GM23338 (cell line): ENCODE measurements at regions not wholly inside any gene's neighbourhood (a gene's known extent, or its start where the extent isn't known, plus 50 kb on each side); places are given as distances from the start of the nearest gene placed in this dataset.

Source experiments
- ATAC-seq: fragments of 200-7000 bp; cut with Tn5 transposase; 3 replicates; pipeline ENCODE4 v1.9.1; 2020
- DNase-seq: peaks from one replicate; pipeline ENCODE4 v3.0.0-alpha.2; 2015; ENCODE audit warnings: low spot score
- H2AFZ ChIP-seq: fragments of 200-600 bp; sonication (generic); 2 replicates; pipeline ENCODE4 v1.8.0; 2016; ENCODE audit warnings: antibody characterized with exemption, mild to moderate bottlenecking, moderate library complexity
- H3F3A ChIP-seq: fragments of 200-600 bp; sonication (generic); replicated peaks from 2 replicates; pipeline ENCODE4 v1.8.0; 2017; ENCODE audit warnings: antibody characterized with exemption, mixed run types, low read depth
- H3K27ac ChIP-seq: fragments of 200-600 bp; sonication (generic); 2 replicates; pipeline ENCODE4 v1.6.1; 2016; ENCODE audit warnings: low read depth
- H3K27me3 ChIP-seq: fragments of 200-600 bp; sonication (generic); 2 replicates; pipeline ENCODE4 v1.8.0; 2016; ENCODE audit warnings: mild to moderate bottlenecking, mixed run types, moderate library complexity; ENCODE audit not compliant: insufficient read depth
- H3K36me3 ChIP-seq: fragments of 200-600 bp; sonication (generic); 2 replicates; pipeline ENCODE4 v1.8.0; 2016; ENCODE audit warnings: mild to moderate bottlenecking; ENCODE audit not compliant: insufficient read depth
- H3K4me1 ChIP-seq: fragments of 200-600 bp; sonication (generic); 2 replicates; pipeline ENCODE4 v1.8.0; 2016; ENCODE audit warnings: mild to moderate bottlenecking, moderate library complexity; ENCODE audit not compliant: insufficient read depth
- H3K4me2 ChIP-seq: fragments of 200-600 bp; sonication (generic); 2 replicates; pipeline ENCODE4 v1.7.1; 2017; ENCODE audit warnings: mixed run types
- H3K4me3 ChIP-seq: fragments of 200-600 bp; sonication (generic); 2 replicates; pipeline ENCODE4 v1.6.1; 2016; ENCODE audit warnings: mixed run types
- H3K79me2 ChIP-seq: fragments of 200-600 bp; sonication (generic); replicated peaks from 2 replicates; pipeline ENCODE4 v1.8.0; 2017; ENCODE audit warnings: mild to moderate bottlenecking; ENCODE audit not compliant: insufficient read depth
- H3K9me2 ChIP-seq: fragments of 200-600 bp; sonication (generic); 2 replicates; pipeline ENCODE4 v1.8.0; 2017; ENCODE audit not compliant: insufficient read depth
- H4K20me1 ChIP-seq: fragments of 200-600 bp; sonication (generic); replicated peaks from 2 replicates; pipeline ENCODE4 v1.8.0; 2017; ENCODE audit warnings: mild to moderate bottlenecking; ENCODE audit not compliant: insufficient read depth
- H3K27ac Mint-ChIP-seq: 2 replicates; pipeline ENCODE4 v1.8.0; 2020; ENCODE audit warnings: inconsistent platforms, mild to moderate bottlenecking, moderate library complexity, mixed read lengths
- H3K27me3 Mint-ChIP-seq: 3 replicates; pipeline ENCODE4 v1.8.0; 2022; ENCODE audit warnings: low read depth, mild to moderate bottlenecking, moderate library complexity, mixed read lengths, inconsistent platforms; ENCODE audit not compliant: insufficient read depth, poor library complexity
- H3K36me3 Mint-ChIP-seq: 3 replicates; pipeline ENCODE4 v1.8.0; 2021; ENCODE audit warnings: low read depth, mild to moderate bottlenecking, inconsistent platforms, moderate library complexity, mixed read lengths
- H3K4me1 Mint-ChIP-seq: 3 replicates; pipeline ENCODE4 v1.8.0; 2020; ENCODE audit warnings: mild to moderate bottlenecking, inconsistent platforms, mixed read lengths
- H3K4me3 Mint-ChIP-seq: 3 replicates; pipeline ENCODE4 v1.8.0; 2021; ENCODE audit warnings: moderate library complexity, mild to moderate bottlenecking, inconsistent platforms, mixed read lengths
- H3K9me3 Mint-ChIP-seq: 3 replicates; pipeline ENCODE4 v1.8.0; 2020; ENCODE audit warnings: moderate library complexity, mild to moderate bottlenecking, inconsistent platforms, mixed read lengths
- CREB1 ChIP-seq: fragments of 250-450 bp; sonication (Bioruptor Pico); IDR thresholded peaks from 2 replicates; pipeline ENCODE4 v1.5.0; 2020; ENCODE audit warnings: low read depth, mild to moderate bottlenecking, moderate library complexity
- EZH2 ChIP-seq: fragments of 200-600 bp; sonication (generic); IDR thresholded peaks from one replicate; pipeline ENCODE4 v1.8.0; 2017; ENCODE audit warnings: antibody characterized with exemption, mild to moderate bottlenecking, low read depth; ENCODE audit not compliant: unreplicated experiment
- EZH2phosphoT487 ChIP-seq: fragments of 200-600 bp; sonication (generic); IDR thresholded peaks from one replicate; pipeline ENCODE4 v1.8.1; 2018; ENCODE audit warnings: antibody characterized with exemption; ENCODE audit not compliant: unreplicated experiment
- NANOG ChIP-seq: IDR thresholded peaks from 2 replicates; pipeline ENCODE4 v1.6.1; 2016; ENCODE audit warnings: antibody characterized with exemption, borderline replicate concordance
- POLR2AphosphoS5 ChIP-seq: IDR thresholded peaks from 2 replicates; pipeline ENCODE4 v1.6.1; 2016; ENCODE audit warnings: antibody characterized with exemption, low read depth
- STAT1 ChIP-seq: IDR thresholded peaks from one replicate; pipeline ENCODE4 v1.6.1; 2016; ENCODE audit warnings: antibody characterized with exemption; ENCODE audit not compliant: unreplicated experiment
- ZNF114 ChIP-seq: fragments of 250-450 bp; sonication (Bioruptor Pico); IDR thresholded peaks from 2 replicates; pipeline ENCODE4 v1.5.0; 2020; ENCODE audit warnings: mild to moderate bottlenecking, moderate library complexity
- ZNF331 ChIP-seq: fragments of 250-450 bp; sonication (Bioruptor Pico); IDR thresholded peaks from 2 replicates; pipeline ENCODE4 v1.5.0; 2020; ENCODE audit warnings: low read depth, mild to moderate bottlenecking, moderate library complexity
- TF ChIP-seq, protein P1 (sequence below): IDR thresholded peaks from one replicate; pipeline ENCODE4 v1.6.1; 2018; ENCODE audit warnings: antibody characterized with exemption; ENCODE audit not compliant: unreplicated experiment
- TF ChIP-seq, protein P2 (sequence below), 2 experiments: fragments of 200-600 bp in 1 of 2; sonication (generic) in 1 of 2; conservative IDR thresholded peaks; 2 replicates each; pipeline versions ENCODE4 v1.5.1 to v1.6.1; 2016 to 2017; ENCODE audit warnings: antibody characterized with exemption in 2 of 2, low read depth in 2 of 2, mild to moderate bottlenecking in 2 of 2, moderate library complexity in 1 of 2
- TF ChIP-seq, protein P3 (sequence below): fragments of 250-450 bp; sonication (Bioruptor Pico); IDR thresholded peaks from 2 replicates; pipeline ENCODE4 v1.5.0; 2020; ENCODE audit warnings: mild to moderate bottlenecking, moderate library complexity

DNA sequence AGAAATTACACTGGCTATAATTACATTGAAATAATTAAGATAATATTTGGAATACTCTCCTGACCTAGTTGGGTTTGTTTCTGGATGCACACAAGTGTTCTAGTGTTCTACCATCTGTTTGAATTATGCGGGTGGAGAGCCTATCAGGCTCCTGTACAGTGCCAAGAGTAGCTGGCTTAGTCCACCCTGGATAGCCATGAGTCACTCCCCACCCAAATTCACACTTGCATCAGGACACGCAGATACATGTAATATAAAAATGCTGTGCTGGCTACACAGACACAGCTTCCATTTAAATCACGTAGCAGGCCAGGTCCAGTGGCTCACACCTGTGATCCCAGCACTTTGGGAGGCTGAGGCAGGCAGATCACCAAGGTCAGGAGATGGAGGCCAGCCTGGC lies 686.2 kb upstream of the SLC35B3 start:
- H3K27me3 ChIP-seq: no peaks in the 10 kb centered on the region
- H3K36me3 Mint-ChIP-seq: no peaks in the 10 kb centered on the region
- H3K27me3 Mint-ChIP-seq: peaks cover 2% of the 10 kb centered on the region
- H3K4me1 Mint-ChIP-seq: 0 out of 3 replicates have a peak, but pooled peaks cover under 1% of the 10 kb centered on the region
- H4K20me1 ChIP-seq: no peaks in the 10 kb centered on the region
- H2AFZ ChIP-seq: no peak overlapping the region
- H3K27ac Mint-ChIP-seq: no peak overlapping the region
- H3K79me2 ChIP-seq: no peaks in the 10 kb centered on the region
- ATAC-seq: no peak
- no peaks in the 10 kb centered on the region for H3K9me2 ChIP-seq
- no peaks in the 10 kb centered on the region; the same call in 2 of the 3 replicates for H3K9me3 Mint-ChIP-seq
- H3K4me2 ChIP-seq: no peak overlapping the region
- H3K4me3 ChIP-seq: no peak overlapping the region
- TF ChIP-seq NANOG: no peak
- no peak for DNase-seq
- no peaks in the 10 kb centered on the region for H3F3A ChIP-seq
- H3K36me3 ChIP-seq: no peaks in the 10 kb centered on the region
- no peak overlapping the region for H3K4me3 Mint-ChIP-seq
- no peak overlapping the region for H3K27ac ChIP-seq
- no peaks in the 10 kb centered on the region for H3K4me1 ChIP-seq

DNA sequence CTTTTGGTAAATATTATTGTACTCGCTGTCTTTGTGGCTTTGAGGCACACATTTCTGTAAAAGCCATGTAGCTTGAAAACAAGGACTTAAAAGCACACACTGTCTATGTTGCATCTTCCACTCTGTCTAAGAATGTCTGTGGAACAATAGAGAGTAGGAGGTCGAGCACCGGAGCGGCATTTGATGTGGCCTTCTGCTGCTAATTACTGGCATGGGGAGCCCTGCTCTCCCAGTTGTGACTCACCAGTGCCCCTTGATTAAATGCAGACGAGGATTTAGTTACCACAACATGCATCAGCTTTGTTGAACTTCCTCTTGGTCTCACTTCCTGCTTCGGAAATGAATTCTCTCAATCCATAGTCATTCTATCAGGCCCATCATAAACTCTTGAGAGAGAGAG lies 680.7 kb upstream of the SLC35B3 start:
- no peaks in the 10 kb centered on the region for H3F3A ChIP-seq
- no peaks in the 10 kb centered on the region; the same call in 2 of the 3 replicates for H3K9me3 Mint-ChIP-seq
- no peak for DNase-seq
- H3K4me2 ChIP-seq: no peak overlapping the region
- no peaks in the 10 kb centered on the region for H3K79me2 ChIP-seq
- no peak overlapping the region for H3K27ac ChIP-seq
- H3K4me3 Mint-ChIP-seq: no peak overlapping the region
- H3K4me3 ChIP-seq: no peak overlapping the region
- no peak for ATAC-seq
- 0 out of 2 replicates have a peak, but pooled peaks cover 3% of the 10 kb centered on the region for H3K9me2 ChIP-seq
- H3K27me3 ChIP-seq: no peaks in the 10 kb centered on the region
- peak overlapping the region; percentile 31; the same call in 1 of the 2 replicates for H3K27ac Mint-ChIP-seq
- peaks cover 15% of the 10 kb centered on the region for H3K4me1 Mint-ChIP-seq
- no peaks in the 10 kb centered on the region for H3K4me1 ChIP-seq
- H3K27me3 Mint-ChIP-seq: no peaks in the 10 kb centered on the region
- peak overlapping the region; percentile 20; the same call in 1 of the 2 replicates for H2AFZ ChIP-seq
- H3K36me3 Mint-ChIP-seq: no peaks in the 10 kb centered on the region
- H4K20me1 ChIP-seq: no peaks in the 10 kb centered on the region
- H3K36me3 ChIP-seq: no peaks in the 10 kb centered on the region
- TF ChIP-seq NANOG: no peak
- TF ChIP-seq STAT1: no peak
- no peak for TF ChIP-seq CREB1 (CRISPR knock-in tag)
- TF ChIP-seq, protein P1, sequence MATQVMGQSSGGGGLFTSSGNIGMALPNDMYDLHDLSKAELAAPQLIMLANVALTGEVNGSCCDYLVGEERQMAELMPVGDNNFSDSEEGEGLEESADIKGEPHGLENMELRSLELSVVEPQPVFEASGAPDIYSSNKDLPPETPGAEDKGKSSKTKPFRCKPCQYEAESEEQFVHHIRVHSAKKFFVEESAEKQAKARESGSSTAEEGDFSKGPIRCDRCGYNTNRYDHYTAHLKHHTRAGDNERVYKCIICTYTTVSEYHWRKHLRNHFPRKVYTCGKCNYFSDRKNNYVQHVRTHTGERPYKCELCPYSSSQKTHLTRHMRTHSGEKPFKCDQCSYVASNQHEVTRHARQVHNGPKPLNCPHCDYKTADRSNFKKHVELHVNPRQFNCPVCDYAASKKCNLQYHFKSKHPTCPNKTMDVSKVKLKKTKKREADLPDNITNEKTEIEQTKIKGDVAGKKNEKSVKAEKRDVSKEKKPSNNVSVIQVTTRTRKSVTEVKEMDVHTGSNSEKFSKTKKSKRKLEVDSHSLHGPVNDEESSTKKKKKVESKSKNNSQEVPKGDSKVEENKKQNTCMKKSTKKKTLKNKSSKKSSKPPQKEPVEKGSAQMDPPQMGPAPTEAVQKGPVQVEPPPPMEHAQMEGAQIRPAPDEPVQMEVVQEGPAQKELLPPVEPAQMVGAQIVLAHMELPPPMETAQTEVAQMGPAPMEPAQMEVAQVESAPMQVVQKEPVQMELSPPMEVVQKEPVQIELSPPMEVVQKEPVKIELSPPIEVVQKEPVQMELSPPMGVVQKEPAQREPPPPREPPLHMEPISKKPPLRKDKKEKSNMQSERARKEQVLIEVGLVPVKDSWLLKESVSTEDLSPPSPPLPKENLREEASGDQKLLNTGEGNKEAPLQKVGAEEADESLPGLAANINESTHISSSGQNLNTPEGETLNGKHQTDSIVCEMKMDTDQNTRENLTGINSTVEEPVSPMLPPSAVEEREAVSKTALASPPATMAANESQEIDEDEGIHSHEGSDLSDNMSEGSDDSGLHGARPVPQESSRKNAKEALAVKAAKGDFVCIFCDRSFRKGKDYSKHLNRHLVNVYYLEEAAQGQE: no peak
- TF ChIP-seq ZNF114 (CRISPR knock-in tag): no peak
- TF ChIP-seq ZNF331: no peak
- TF ChIP-seq, protein P2, sequence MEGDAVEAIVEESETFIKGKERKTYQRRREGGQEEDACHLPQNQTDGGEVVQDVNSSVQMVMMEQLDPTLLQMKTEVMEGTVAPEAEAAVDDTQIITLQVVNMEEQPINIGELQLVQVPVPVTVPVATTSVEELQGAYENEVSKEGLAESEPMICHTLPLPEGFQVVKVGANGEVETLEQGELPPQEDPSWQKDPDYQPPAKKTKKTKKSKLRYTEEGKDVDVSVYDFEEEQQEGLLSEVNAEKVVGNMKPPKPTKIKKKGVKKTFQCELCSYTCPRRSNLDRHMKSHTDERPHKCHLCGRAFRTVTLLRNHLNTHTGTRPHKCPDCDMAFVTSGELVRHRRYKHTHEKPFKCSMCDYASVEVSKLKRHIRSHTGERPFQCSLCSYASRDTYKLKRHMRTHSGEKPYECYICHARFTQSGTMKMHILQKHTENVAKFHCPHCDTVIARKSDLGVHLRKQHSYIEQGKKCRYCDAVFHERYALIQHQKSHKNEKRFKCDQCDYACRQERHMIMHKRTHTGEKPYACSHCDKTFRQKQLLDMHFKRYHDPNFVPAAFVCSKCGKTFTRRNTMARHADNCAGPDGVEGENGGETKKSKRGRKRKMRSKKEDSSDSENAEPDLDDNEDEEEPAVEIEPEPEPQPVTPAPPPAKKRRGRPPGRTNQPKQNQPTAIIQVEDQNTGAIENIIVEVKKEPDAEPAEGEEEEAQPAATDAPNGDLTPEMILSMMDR (conservative IDR thresholded peaks at IDR 0.05; ENCODE audit: low read depth in 2 of 2): no peak
- TF ChIP-seq EZH2phosphoT487: no peak
- TF ChIP-seq, protein P3, sequence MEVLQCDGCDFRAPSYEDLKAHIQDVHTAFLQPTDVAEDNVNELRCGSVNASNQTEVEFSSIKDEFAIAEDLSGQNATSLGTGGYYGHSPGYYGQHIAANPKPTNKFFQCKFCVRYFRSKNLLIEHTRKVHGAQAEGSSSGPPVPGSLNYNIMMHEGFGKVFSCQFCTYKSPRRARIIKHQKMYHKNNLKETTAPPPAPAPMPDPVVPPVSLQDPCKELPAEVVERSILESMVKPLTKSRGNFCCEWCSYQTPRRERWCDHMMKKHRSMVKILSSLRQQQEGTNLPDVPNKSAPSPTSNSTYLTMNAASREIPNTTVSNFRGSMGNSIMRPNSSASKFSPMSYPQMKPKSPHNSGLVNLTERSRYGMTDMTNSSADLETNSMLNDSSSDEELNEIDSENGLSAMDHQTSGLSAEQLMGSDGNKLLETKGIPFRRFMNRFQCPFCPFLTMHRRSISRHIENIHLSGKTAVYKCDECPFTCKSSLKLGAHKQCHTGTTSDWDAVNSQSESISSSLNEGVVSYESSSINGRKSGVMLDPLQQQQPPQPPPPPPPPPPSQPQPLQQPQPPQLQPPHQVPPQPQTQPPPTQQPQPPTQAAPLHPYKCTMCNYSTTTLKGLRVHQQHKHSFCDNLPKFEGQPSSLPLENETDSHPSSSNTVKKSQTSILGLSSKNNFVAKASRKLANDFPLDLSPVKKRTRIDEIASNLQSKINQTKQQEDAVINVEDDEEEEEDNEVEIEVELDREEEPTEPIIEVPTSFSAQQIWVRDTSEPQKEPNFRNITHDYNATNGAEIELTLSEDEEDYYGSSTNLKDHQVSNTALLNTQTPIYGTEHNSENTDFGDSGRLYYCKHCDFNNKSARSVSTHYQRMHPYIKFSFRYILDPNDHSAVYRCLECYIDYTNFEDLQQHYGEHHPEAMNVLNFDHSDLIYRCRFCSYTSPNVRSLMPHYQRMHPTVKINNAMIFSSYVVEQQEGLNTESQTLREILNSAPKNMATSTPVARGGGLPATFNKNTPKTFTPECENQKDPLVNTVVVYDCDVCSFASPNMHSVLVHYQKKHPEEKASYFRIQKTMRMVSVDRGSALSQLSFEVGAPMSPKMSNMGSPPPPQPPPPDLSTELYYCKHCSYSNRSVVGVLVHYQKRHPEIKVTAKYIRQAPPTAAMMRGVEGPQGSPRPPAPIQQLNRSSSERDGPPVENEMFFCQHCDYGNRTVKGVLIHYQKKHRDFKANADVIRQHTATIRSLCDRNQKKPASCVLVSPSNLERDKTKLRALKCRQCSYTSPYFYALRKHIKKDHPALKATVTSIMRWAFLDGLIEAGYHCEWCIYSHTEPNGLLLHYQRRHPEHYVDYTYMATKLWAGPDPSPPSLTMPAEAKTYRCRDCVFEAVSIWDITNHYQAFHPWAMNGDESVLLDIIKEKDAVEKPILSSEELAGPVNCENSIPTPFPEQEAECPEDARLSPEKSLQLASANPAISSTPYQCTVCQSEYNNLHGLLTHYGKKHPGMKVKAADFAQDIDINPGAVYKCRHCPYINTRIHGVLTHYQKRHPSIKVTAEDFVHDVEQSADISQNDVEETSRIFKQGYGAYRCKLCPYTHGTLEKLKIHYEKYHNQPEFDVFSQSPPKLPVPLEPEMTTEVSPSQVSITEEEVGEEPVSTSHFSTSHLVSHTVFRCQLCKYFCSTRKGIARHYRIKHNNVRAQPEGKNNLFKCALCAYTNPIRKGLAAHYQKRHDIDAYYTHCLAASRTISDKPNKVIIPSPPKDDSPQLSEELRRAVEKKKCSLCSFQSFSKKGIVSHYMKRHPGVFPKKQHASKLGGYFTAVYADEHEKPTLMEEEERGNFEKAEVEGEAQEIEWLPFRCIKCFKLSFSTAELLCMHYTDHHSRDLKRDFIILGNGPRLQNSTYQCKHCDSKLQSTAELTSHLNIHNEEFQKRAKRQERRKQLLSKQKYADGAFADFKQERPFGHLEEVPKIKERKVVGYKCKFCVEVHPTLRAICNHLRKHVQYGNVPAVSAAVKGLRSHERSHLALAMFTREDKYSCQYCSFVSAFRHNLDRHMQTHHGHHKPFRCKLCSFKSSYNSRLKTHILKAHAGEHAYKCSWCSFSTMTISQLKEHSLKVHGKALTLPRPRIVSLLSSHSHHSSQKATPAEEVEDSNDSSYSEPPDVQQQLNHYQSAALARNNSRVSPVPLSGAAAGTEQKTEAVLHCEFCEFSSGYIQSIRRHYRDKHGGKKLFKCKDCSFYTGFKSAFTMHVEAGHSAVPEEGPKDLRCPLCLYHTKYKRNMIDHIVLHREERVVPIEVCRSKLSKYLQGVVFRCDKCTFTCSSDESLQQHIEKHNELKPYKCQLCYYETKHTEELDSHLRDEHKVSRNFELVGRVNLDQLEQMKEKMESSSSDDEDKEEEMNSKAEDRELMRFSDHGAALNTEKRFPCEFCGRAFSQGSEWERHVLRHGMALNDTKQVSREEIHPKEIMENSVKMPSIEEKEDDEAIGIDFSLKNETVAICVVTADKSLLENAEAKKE (CRISPR knock-in tag): no peak
- TF ChIP-seq EZH2: no peak
- no peak for TF ChIP-seq POLR2AphosphoS5
